ENCODE measurements at regions not wholly inside any gene's neighbourhood (a gene's known extent, or its start where the extent isn't known, plus 50 kb on each side); places are given as distances from the start of the nearest gene placed in this dataset.

DNA sequence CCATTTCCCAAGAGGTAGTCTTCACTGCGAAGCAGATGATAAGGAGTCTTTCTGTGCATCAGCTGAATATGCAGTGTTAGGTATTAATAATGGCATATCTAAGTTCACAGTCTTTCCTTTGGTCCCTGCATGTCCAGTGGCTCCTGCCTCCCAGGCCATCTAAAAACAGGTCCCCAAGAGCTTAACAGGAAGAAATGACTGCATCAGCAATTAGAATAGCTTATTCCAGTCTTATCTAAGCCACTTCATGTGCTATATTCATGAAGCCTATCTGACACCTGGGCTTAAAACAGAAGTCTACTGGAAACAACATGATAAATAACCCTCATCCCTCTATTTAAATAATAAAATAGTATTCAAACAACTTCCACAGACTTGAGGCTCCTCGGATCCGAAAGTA is 346.1 kb upstream of the ERCC4 start:
- TF ChIP-seq EZH2phosphoT487 (IDR thresholded peaks at IDR 0.05; ENCODE audit: borderline replicate concordance, low read length), result no peak
- TF ChIP-seq, protein P1, sequence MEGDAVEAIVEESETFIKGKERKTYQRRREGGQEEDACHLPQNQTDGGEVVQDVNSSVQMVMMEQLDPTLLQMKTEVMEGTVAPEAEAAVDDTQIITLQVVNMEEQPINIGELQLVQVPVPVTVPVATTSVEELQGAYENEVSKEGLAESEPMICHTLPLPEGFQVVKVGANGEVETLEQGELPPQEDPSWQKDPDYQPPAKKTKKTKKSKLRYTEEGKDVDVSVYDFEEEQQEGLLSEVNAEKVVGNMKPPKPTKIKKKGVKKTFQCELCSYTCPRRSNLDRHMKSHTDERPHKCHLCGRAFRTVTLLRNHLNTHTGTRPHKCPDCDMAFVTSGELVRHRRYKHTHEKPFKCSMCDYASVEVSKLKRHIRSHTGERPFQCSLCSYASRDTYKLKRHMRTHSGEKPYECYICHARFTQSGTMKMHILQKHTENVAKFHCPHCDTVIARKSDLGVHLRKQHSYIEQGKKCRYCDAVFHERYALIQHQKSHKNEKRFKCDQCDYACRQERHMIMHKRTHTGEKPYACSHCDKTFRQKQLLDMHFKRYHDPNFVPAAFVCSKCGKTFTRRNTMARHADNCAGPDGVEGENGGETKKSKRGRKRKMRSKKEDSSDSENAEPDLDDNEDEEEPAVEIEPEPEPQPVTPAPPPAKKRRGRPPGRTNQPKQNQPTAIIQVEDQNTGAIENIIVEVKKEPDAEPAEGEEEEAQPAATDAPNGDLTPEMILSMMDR (conservative IDR thresholded peaks at IDR 0.05; ENCODE audit: low read depth, low read length), result no peak

All from PC-3 (cell line).